HG03575 (cell line): ENCODE measurements at regions not wholly inside any gene's neighbourhood (a gene's known extent, or its start where the extent isn't known, plus 50 kb on each side); places are given as distances from the start of the nearest gene placed in this dataset.

ENCODE experiments used
- ATAC-seq: cut with Tn5 transposase; IDR thresholded peaks from one replicate; pipeline ENCODE4 v1.9.1; 2021; ENCODE audit not compliant: unreplicated experiment, insufficient number of reproducible peaks, low FRiP score; ENCODE audit errors: extremely low read depth

DNA sequence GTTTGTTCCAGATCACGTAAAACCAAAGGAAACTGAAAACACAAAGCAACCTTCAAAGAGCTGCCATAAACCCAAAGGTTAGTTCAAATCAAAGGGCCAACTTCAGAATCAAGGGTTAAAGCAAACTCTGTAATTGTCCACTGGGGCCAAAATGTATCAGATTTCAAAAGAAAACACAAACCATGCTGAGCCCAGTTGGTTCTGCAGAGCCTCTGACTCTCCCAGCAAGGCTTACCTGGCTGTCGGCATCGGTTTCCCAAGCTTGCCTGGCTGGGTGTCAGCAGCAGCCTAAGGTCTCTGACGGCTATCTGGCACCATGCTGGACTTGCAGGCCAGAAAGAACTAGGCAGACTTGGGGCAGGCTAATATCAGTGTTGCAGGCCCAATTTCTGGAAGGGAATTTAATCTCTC, 125.3 kb downstream of the DAD1 start:
- ATAC-seq = no peak

DNA sequence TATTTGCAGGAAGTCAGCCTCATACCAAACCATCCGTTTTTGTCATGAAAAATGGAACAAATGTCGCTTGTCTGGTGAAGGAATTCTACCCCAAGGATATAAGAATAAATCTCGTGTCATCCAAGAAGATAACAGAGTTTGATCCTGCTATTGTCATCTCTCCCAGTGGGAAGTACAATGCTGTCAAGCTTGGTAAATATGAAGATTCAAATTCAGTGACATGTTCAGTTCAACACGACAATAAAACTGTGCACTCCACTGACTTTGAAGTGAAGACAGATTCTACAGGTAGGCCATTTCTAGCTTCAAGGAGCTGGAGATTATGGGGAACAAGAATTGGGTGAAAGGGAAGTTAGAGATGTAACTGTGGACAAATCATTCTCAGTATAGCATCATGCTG, 126.1 kb downstream of the DAD1 start:
- ATAC-seq = no peak

DNA sequence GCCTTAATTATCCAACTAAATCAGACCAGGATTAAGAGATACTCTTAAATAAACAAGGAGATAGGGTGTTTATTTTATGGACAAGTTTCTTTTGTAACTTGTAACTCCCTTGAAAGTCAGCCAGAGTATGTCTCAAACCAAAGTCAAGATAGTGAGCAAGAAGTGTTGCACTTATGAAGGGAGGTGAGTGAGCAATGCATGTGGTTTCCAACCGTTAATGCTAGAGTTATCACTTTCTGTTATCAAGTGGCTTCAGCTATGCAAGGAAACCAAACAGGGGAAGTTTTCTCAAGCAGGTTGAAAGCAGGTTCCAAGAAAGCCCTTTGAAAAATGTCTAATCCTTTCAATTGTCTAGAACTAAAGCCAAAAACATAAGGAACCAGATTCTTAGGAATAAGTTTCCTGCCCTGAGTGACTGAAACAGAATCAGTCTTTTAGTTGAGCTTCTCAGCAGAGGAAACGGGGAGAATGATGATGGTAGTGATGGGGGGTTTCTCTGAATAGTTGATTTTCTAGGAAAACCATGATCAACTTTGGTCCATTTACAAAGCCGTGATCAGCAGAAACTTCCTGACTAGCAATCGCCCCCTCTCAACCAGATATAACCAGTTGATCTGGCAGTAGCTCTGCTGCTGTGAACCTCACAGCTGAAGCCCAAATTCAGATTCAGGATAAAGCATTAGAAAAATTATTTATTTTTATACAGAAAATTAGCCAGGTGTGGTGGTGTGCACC, 128.4 kb downstream of the DAD1 start:
- no peak for ATAC-seq

DNA sequence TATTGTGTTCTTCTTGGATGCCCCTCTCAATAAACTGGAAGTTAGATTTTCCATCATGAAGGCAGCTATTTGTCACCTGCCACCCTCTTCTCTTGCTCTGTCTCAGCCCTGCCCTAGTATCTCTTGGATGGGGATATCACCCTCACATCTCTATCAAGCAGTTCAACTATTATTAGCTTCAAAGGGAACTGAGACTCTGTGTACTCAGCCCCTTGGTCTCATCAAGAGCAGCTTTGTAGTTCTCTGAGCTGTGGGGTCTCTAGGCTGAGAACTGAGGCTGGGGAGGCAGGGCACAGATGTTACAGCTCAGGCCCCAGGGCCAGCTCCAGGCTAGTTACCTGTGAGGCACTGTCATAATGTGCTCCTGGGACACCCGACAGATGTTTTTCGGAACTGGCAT, 130.3 kb downstream of the DAD1 start:
- ATAC-seq = no peak

DNA sequence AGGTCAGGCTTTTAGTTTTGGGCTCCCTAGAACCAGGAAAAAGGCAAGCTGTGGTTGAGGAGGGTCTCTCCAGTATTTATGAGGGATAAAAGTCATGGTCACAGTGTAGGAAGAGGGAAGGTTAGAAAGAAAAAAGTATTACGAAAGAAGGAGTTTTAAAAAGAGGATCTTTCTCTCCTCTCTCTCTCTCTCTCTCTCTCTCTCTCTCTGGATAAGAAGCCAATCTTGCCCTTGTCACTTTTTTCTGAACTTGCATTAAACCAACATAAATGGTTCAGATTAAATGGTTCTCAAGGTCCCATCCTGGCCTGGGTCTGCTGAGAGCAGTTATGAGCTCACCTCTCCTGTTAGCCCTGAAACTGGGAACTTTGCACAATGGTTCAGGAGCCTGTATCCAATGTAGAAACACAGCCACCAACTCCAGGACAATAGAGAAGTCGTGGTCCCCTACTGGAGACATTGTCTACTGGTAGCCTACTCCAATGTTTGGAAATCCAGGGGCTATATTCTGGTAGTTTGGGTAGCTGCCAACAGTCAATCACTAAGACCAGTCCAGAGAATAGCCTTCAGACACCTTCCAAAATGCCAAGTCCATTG, 131.9 kb downstream of the DAD1 start:
- no peak for ATAC-seq

DNA sequence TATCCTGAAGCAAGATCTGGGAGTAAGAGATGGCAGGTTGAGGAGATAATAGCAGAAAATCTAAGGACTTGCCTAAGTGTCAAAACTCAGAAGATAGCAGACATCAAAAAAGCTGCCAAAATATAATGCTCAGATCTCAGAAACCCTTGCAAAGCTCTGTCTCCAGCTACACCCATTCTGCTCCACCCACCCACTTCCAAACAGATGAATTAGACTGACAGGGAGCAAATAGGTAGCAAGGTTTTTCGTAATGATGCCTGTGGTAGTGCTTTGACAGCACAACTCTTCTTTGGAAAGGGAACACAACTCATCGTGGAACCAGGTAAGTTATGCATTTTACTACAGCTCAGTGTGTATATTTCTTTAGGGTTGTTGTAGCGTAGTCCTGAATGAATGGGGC, 132.6 kb downstream of the DAD1 start:
- no peak for ATAC-seq

DNA sequence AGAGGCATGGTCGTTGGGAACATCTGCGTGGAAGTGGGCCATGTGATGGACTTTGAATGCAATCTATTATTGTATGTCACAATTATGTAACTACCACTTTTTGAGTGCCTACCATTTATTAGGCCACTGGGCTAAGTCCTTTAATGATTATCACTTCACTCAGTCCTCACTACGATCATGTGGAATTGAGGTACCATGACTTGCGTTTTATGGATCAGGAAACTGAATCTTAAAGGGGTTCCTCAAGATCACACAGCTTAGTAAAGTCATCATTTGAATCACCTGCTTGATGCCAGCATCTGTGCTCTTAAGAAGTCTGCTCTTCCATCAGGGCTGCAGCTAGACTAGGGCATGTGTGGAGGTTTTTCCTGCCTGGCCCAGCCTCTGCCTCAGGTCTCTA, 136.7 kb downstream of the DAD1 start:
- ATAC-seq = no peak

DNA sequence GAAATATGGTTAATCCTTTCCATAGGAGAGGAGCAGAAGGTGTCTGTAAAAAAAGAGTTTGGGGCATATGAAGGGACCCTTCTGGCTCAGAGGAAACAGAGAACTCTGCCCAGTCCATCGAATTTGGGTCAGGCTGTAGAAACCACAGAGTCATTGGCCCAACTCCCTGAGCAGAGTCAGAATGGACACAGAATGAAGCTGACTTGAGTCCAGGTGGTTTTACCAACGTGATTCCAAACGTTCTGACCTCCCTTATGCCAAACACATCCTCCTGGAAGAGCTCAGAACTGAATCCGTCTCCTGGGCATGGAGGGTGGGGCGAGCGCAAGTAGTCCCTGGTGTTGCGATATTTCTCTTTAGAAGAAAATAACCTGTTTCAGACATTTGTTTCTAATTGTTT, 138.8 kb downstream of the DAD1 start:
- no peak for ATAC-seq

DNA sequence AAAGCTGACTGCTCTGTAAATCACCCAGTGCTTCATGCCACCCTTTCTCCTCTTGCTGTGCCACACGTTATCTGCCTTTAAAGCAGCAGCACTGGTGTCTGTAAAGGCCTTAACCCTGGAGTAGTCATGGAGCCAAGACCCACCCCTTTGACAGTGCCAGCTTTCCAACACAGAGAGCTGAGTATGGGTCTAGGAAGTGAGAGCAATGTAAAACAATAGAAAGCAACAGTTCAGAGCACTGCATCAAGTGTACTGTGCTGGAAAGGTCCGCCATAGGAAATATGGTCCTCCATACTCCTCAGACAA, 139.5 kb downstream of the DAD1 start:
- ATAC-seq = no peak

DNA sequence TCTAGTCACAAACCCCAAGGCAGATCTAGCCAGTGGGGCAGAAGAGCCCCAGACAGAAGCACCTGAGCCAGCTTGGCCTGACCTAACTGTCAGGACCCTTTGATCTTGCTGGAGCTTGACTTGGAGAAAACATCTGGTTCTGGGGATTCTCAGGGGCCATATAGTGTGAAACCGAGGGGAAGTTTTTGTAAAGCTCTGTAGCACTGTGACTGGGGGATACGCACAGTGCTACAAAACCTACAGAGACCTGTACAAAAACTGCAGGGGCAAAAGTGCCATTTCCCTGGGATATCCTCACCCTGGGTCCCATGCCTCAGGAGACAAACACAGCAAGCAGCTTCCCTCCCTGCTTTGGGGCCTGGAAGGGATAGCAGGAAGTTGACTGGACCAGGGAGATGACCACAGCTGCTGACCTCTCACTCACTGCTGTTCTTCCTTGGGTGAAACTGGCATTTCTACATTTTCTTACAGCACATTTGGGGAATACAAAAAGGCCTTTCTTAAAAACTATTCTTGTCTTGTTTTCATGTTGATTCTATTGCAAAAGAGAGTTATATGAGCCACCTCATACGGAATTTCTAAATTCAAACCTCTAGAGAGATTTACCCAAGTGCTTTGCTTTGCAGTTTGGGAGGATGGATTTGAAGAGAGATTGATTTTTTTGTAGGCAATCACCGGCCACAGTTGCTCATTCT, 140.0 kb downstream of the DAD1 start:
- no peak for ATAC-seq

DNA sequence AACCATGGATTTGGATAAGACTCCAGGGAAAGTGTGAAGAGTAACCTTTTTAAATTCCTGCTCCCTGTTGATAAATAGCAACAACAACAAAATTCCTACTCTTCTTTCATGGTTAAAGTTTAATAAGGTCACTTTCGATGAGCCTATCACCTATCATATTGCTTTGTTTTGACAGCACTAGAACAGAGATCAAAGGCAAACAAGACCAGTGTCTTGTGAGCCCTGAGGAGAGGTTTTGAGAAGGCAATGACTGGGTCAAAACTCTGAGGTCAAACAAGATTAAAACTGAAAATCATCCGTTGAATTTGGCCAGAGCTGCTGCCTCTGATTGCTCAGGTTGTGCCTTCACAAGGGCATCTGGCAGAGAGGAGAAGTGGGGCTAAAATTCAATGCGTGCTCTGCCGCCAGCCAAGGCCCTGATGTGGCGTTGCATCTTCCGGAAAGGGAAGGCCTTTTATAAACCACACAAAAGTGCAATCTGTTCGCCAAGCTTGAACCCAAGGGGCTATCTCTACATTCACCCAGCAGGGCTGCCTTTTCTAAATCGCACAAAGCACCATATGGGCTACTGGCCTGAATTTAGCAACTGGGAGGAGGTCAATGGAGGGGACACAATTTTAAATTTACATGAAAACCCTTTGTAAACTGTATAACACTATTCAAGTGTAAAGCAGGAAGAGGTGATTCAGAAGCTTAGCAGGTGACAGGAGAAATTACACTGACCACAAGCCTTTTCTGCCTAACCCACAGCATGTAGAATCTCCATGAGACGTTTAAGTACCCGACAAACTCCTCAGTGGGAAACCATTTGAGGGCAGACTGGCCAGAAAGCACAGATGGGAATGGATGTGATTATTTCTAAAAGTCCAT, 140.8 kb downstream of the DAD1 start:
- ATAC-seq = no peak

DNA sequence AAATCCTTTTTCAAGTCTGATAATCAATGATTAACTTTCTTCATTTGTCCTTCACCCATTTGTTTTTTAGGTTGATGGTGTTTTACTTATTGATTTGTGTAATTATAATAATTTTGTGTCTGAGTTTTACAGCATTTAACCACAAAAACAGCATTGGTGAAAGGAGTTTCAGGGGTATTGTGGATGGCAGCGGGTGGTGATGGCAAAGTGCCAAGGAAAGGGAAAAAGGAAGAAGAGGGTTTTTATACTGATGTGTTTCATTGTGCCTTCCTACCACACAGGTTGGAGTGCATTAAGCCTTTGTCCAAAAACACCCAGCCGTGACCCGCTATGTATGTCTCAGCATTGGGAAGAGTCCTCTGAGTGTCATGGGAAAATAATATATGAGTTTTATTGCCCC, 150.3 kb downstream of the DAD1 start:
- ATAC-seq = no peak

DNA sequence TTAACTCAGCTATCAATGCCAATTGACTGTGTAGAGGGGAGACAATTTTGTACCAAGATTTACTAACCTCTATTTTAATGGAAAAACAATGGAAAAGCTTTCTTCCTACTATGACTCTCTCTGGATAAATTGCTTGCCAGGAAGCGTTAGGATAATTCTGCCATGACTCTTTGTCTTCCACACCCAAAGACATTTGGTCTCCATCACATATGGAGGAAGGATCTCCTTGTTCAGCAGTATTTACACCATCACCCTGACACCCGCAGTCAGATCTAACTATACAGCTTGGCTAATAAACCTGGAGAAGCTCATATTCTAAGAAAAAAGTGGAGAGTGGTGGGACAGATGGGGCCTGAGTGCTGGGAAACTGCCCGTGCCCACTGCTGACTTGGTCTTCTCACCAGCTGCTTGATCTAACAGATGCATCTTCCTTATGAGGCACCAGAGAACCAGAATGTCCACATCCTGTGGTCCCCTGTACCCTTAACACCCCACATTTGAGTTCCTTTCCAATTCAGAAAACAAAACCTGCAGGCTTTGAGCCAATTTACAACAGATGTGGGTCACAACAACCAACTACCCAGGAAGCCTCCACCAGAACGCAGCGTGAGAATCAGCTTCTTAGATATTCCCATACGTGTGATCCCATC, 154.0 kb downstream of the DAD1 start:
- ATAC-seq = no peak

DNA sequence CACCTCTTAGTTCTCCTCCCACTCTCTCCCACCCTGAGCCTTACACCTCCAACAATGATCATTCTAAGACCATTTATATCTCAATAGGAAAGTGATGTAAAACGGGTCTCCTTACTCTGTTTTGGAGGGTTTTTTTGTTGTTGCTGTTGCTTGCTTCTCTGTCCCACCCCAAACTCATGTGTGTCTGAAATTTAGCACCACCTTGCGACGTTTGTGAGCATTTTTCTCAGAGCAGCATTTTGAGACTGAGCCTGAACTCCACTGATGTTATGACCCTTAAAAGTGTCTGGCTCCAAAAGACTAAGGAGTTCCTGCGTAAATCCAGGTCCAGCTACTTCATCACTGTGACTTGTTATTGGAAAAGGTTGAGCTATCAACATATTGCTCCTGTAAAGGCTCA, 155.0 kb downstream of the DAD1 start:
- no peak for ATAC-seq

DNA sequence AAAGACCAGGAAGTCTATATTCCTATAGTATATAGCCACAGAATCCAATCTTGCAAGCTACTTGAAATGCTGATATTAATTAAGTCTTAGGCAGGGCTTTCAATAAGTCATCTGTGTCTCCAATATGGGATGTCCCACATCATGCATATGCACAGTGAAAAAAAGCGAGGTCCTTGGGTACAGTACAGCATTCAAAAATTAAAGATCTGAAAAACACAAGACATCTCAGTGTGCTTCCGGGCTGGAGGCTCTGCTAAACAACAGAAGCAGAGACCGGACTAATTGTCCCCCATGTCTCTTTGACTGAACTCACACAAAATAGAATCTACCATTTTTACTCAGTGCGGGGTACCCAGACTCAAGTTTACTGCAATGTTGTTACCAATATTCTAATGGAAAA, 156.0 kb downstream of the DAD1 start:
- ATAC-seq = no peak

DNA sequence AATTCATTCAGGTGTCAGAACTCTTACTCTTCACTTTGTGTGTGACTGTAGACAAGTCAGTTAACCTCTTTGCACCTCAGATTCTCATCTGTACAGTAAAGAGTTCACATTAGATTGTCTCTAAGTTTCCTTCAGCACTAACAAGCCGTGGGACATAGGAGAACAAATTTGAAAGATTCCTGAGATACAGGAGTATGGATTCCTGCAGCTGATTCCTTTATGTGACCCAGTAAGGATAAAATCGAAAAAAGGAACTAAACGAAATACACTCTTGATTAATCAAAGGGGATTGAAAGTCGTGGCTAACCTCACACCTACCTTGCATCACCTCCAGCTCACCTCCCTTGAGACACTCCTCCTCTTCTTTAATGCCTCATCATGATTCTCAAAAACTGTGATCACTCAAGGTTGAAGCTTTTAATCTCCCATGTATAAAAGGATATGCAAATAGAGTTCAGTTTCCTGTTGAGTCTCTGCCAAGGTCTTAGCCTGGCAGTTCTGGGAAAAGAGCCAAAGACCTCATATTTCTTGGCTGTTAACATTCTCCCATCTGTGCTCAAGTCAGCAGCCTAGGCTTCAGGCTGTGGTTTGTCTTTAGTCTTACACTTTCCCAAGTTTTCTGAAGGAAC, 156.6 kb downstream of the DAD1 start:
- no peak for ATAC-seq

DNA sequence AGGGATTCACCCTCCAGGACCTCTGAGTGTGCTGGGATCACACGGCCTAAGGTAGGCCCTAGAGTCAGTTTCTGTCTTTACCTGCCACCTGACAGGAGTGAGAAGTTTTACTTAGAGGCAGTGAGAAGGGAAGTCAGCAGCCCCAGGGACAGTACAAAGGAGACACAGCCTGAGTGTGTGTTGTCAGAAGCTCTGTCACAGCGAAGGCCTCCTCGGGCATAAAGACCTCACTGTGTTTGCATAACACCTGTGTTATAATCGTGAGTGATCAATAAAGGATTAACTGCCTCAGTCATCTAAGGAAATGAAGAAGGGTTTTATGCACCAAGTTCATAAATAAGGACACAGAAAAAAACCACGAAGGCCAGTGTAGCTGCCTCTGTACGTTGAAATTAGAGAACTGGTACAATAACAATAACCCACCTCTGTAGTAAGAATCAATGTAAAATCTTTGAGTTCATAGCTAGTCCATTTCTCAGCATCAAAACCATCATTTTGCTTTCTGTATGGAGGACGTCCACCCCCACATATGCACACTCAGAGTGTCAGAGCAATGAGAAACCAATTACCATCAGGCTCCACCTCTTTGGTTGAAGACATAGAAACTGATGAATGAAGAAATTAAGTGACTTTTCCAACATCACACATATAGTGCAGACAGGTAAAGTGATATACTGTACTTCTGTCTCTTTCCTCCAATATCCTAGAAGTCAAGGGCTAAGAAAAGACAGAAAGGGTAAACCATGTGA, 159.3 kb downstream of the DAD1 start:
- no peak for ATAC-seq

DNA sequence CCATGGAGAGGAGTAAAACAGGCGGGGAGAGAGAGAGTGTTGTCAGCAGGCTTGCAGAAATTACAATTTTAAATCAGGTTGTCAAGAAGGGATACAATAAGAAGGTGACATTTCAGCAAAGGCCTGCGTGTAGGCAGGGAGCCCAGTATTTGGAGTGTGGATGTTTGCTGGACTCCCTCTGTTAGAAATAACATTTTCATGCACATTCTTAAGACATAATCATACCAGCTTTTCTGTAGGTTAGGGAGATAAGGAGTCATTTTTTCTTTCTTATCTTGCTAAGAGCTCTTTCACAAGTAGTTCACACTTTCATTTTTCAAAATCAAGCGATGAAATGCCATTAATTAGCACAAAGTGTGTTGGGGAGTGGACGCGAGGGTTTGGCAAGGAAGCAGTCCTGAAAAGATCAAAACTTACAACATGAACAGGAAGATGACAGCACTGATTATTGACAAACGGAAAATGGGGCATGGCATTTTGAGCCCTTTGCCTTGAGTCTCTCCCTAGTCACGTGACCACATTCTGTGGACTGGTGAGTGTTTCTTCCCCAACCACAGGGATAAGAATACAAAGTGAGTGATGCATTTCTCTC, 160.2 kb downstream of the DAD1 start:
- no peak for ATAC-seq
